HCT116 (cell line): ENCODE measurements at regions not wholly inside any gene's neighbourhood (a gene's known extent, or its start where the extent isn't known, plus 50 kb on each side); places are given as distances from the start of the nearest gene placed in this dataset.

Experiments
- ATAC-seq: fragments of 200-7000 bp; cut with Tn5 transposase; 2 replicates; pipeline ENCODE4 v1.9.1; 2020; ENCODE audit warnings: mild to moderate bottlenecking, moderate library complexity
- BruUV-seq: library from RNA; stranded (reverse); fragments of 400-500 nt; replicated peaks from 2 replicates; lab custom pipeline; 2021; lab: Mats Ljungman, UMichigan
- CTCF ChIA-PET: fragments of 300-600 bp; sonication (Branson Sonifier 250); formaldehyde crosslinking; loops from one replicate; lab custom pipeline; 2021; ENCODE audit warnings: antibody characterized with exemption; lab: Charles Lee
- POLR2A ChIA-PET: fragments of 300-600, 350-600 bp; sonication (Branson Sonifier 250); formaldehyde crosslinking; loops from one replicate; lab custom pipeline; 2021; ENCODE audit warnings: antibody characterized with exemption; lab: Charles Lee
- RAD21 ChIA-PET, 2 experiments: fragments of 300-600 bp; sonication (Branson Sonifier 250); formaldehyde crosslinking; loops; one replicate each; lab custom pipeline; 2023; ENCODE audit warnings: low total read pairs in 2 of 2; ENCODE audit not compliant: uncharacterized antibody in 2 of 2, unreplicated experiment in 2 of 2, low non-redundant PET in 1 of 2; lab: Charles Lee
- DNase-seq: peaks from one replicate; pipeline ENCODE4 v3.0.0-alpha.2; 2010; ENCODE audit warnings: low read depth, low spot score
- H2AFZ ChIP-seq: fragments of 200-600 bp; shearing (Covaris generic), sonication (generic); 2 replicates; pipeline ENCODE4 v1.6.1; 2017; ENCODE audit warnings: low read depth, mixed run types, mixed read lengths, antibody characterized with exemption, low read length; ENCODE audit not compliant: poor library complexity, severe bottlenecking
- H3K27ac ChIP-seq: 2 replicates; pipeline ENCODE4 v1.5.1; 2012; ENCODE audit warnings: low read depth, low read length
- H3K27me3 ChIP-seq: fragments of 200-600 bp; sonication (generic); 2 replicates; pipeline ENCODE4 v1.6.1; 2016; ENCODE audit warnings: mixed run types, low read length, mixed read lengths; ENCODE audit not compliant: insufficient read depth
- H3K36me3 ChIP-seq, 2 experiments: fragments of 200-500 bp in 1 of 2; fragments of 200-600 bp in 1 of 2; sonication (Bioruptor generic) in 1 of 2; sonication (generic) in 1 of 2; 2 replicates each; pipeline versions ENCODE4 v1.5.1 to v1.6.1; 2014 to 2016; ENCODE audit warnings: low read length in 2 of 2, inconsistent platforms in 1 of 2, mixed read lengths in 1 of 2, mixed run types in 1 of 2; ENCODE audit not compliant: insufficient read depth in 2 of 2, control insufficient read depth in 1 of 2
- H3K4me1 ChIP-seq, 2 experiments: fragments of 200-600 bp in 1 of 2; sonication (generic) in 1 of 2; 2 replicates each; pipeline versions ENCODE4 v1.5.1 to v1.6.1; 2012 to 2017; ENCODE audit warnings: low read length in 2 of 2, inconsistent platforms in 1 of 2, mild to moderate bottlenecking in 1 of 2, mixed read lengths in 1 of 2, mixed run types in 1 of 2, moderate library complexity in 1 of 2; ENCODE audit not compliant: insufficient read depth in 2 of 2, control insufficient read depth in 1 of 2
- H3K4me2 ChIP-seq: fragments of 200-600 bp; sonication (generic); 2 replicates; pipeline ENCODE4 v1.6.1; 2017; ENCODE audit warnings: mixed run types, low read length, mixed read lengths
- H3K4me3 ChIP-seq, 2 experiments: fragments of 200-600 bp in 1 of 2; sonication (generic) in 1 of 2; replicated peaks in 1 of 2; 2 replicates each; pipeline ENCODE4 v1.5.1; 2011 to 2016; ENCODE audit warnings: low read length in 2 of 2, control low read depth in 1 of 2, low read depth in 1 of 2, mild to moderate bottlenecking in 1 of 2, mixed read lengths in 1 of 2, mixed run types in 1 of 2
- H3K79me2 ChIP-seq: fragments of 200-600 bp; sonication (generic); 2 replicates; pipeline ENCODE4 v1.6.1; 2017; ENCODE audit warnings: mild to moderate bottlenecking, mixed run types, low read length, moderate library complexity, mixed read lengths; ENCODE audit not compliant: insufficient read depth
- H3K9ac ChIP-seq: fragments of 200-600 bp; sonication (generic); 2 replicates; pipeline ENCODE4 v1.6.1; 2016; ENCODE audit warnings: low read length, mixed read lengths
- H3K9me2 ChIP-seq: fragments of 200-600 bp; sonication (generic), shearing (Covaris generic); 2 replicates; pipeline ENCODE4 v1.6.1; 2017; ENCODE audit warnings: mixed run types, mild to moderate bottlenecking, moderate library complexity; ENCODE audit not compliant: insufficient read depth
- H3K9me3 ChIP-seq, 2 experiments: fragments of 200-500 bp in 1 of 2; fragments of 200-600 bp in 1 of 2; sonication (Bioruptor generic) in 1 of 2; sonication (generic) in 1 of 2; 2 replicates each; pipeline ENCODE4 v1.6.1; 2014 to 2017; ENCODE audit warnings: low read length in 2 of 2, mixed read lengths in 2 of 2, inconsistent platforms in 1 of 2, low read depth in 1 of 2, mild to moderate bottlenecking in 1 of 2, mixed run types in 1 of 2, moderate library complexity in 1 of 2; ENCODE audit not compliant: control insufficient read depth in 1 of 2, insufficient read depth in 1 of 2
- H4K20me1 ChIP-seq: fragments of 200-600 bp; sonication (generic), shearing (Covaris generic); 2 replicates; pipeline ENCODE4 v1.6.1; 2017; ENCODE audit warnings: mixed run types, mild to moderate bottlenecking, moderate library complexity; ENCODE audit not compliant: insufficient read depth
- ELF1 ChIP-seq: IDR thresholded peaks from 2 replicates; pipeline ENCODE4 v1.6.1; 2012; ENCODE audit warnings: low read depth, borderline replicate concordance
- EZH2phosphoT487 ChIP-seq: fragments of 200-600 bp; IDR thresholded peaks from 2 replicates; pipeline ENCODE4 v1.6.1; 2018; ENCODE audit warnings: antibody characterized with exemption, borderline replicate concordance
- POLR2AphosphoS5 ChIP-seq: IDR thresholded peaks from 2 replicates; pipeline ENCODE4 v1.6.1; 2011; ENCODE audit warnings: mild to moderate bottlenecking, low read depth, low read length, moderate library complexity
- SIN3A ChIP-seq: IDR thresholded peaks from 2 replicates; pipeline ENCODE4 v1.6.1; 2012; ENCODE audit warnings: low read depth
- SP1 ChIP-seq: IDR thresholded peaks from 2 replicates; pipeline ENCODE4 v1.6.1; 2012; ENCODE audit warnings: low read depth
- SRF ChIP-seq: IDR thresholded peaks from 2 replicates; pipeline ENCODE4 v1.6.1; 2012; ENCODE audit warnings: low read depth
- TCF7L2 ChIP-seq: IDR thresholded peaks from 2 replicates; pipeline ENCODE4 v1.7.0; 2011; ENCODE audit warnings: borderline replicate concordance, inconsistent platforms; ENCODE audit not compliant: insufficient read depth, insufficient read length; ENCODE audit errors: extremely low read depth
- YY1 ChIP-seq: IDR thresholded peaks from 2 replicates; pipeline ENCODE4 v1.6.1; 2011; ENCODE audit warnings: low read length, low read depth, moderate library complexity, mild to moderate bottlenecking; ENCODE audit not compliant: insufficient replicate concordance; ENCODE audit errors: extremely low read depth
- ZNF274 ChIP-seq: fragments of 200-500 bp; sonication (Bioruptor generic); IDR thresholded peaks from 2 replicates; pipeline ENCODE4 v1.6.1; 2014; ENCODE audit warnings: mild to moderate bottlenecking, low read depth, low read length, inconsistent platforms
- intact Hi-C: fragments of 100-400 bp; cut with micrococcal nuclease; formaldehyde crosslinking; loops from 2 replicates; pipeline ENCODE4 v1.10.0; 2022
- TF ChIP-seq, protein P1 (sequence below): IDR thresholded peaks from 2 replicates; pipeline ENCODE4 v1.6.1; 2012; ENCODE audit warnings: low read depth
- TF ChIP-seq, protein P2 (sequence below), 3 experiments: fragments of 200-600 bp in 1 of 3; sonication (generic) in 1 of 3; IDR thresholded peaks in 2 of 3; conservative IDR thresholded peaks in 1 of 3; 2 replicates each; pipeline ENCODE4 v1.5.1; 2012 to 2017; ENCODE audit warnings: low read depth in 2 of 3, low read length in 2 of 3, antibody characterized with exemption in 1 of 3, borderline replicate concordance in 1 of 3, control low read depth in 1 of 3, mild to moderate bottlenecking in 1 of 3, mixed read lengths in 1 of 3, mixed run types in 1 of 3, moderate library complexity in 1 of 3; ENCODE audit not compliant: insufficient read depth in 1 of 3
- TF ChIP-seq, protein P3 (sequence below): IDR thresholded peaks from 2 replicates; pipeline ENCODE4 v1.6.1; 2011; ENCODE audit warnings: mild to moderate bottlenecking, low read length, moderate library complexity; ENCODE audit not compliant: insufficient replicate concordance; ENCODE audit errors: extremely low read depth

GRCh38 chr18:72638376-72638775 lies 94.2 kb upstream of the CBLN2 start:
- ChIA-PET RAD21 (no interaction called here), POLR2A (no interaction called here)
- Histone ChIP-seq H4K20me1 (no peaks in the 10 kb centered on the region), H3K9ac (no peak overlapping the region), H3K9me3 (peaks cover 5 to 18% of the 10 kb centered on the region in 2 experiments; a peak in 2 of 4 replicates), H3K36me3 (no peaks in the 10 kb centered on the region)
- BruUV-seq, result no TSS peak
- no peak for TF ChIP-seq TCF7L2
- TF ChIP-seq ZNF274, result no peak
- TF ChIP-seq, all 23 proteins: peak for 0
- no peak for DNase-seq
- intact Hi-C loops, result no loop called here
- Histone ChIP-seq H3K4me2 (no peak overlapping the region), H3K4me3 (no peak overlapping the region), H3K9me2 (no peaks in the 10 kb centered on the region), H3K4me1 (no peaks in the 10 kb centered on the region), H3K27ac (no peak overlapping the region), H3K27me3 (no peaks in the 10 kb centered on the region), H2AFZ (no peak overlapping the region), H3K79me2 (no peaks in the 10 kb centered on the region)
- no peak for ATAC-seq
- CTCF ChIA-PET, result no interaction called here

DNA sequence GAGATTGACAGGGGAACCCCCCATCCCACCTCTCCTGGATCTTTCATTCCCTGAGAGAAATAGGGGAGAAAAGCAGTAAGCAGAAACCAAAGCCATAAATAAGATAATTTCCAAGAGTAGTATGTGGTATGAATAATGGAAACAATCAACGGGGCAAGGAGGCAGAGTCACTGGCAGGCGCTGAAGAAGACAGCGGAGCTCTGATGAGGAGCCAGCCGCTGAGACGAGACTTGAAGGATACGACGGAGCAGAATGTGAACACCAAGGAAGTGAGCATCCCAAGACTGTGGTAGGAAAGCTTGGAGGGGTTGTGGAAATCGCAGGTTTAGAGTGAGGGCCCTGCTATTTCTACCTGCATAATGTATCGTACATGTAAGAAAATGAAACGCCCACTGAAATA lies 93.6 kb upstream of the CBLN2 start:
- DNase-seq, result no peak
- H3K9me2 ChIP-seq, result no peaks in the 10 kb centered on the region
- RAD21 ChIA-PET, result no interaction called here
- H3K4me2 ChIP-seq, result no peak overlapping the region
- H3K36me3 ChIP-seq, result no peaks in the 10 kb centered on the region
- H3K79me2 ChIP-seq, result no peaks in the 10 kb centered on the region
- BruUV-seq, result no TSS peak
- H3K27me3 ChIP-seq, result no peaks in the 10 kb centered on the region
- CTCF ChIA-PET, result no interaction called here
- POLR2A ChIA-PET, result no interaction called here
- intact Hi-C loops, result no loop called here
- no peak overlapping the region for H3K27ac ChIP-seq
- H3K9ac ChIP-seq, result no peak overlapping the region
- H3K9me3 ChIP-seq, result peaks cover 5 to 18% of the 10 kb centered on the region in 2 experiments; a peak in 2 of 4 replicates
- H4K20me1 ChIP-seq, result no peaks in the 10 kb centered on the region
- no peak overlapping the region for H3K4me3 ChIP-seq
- ATAC-seq, result no peak
- no peak overlapping the region for H2AFZ ChIP-seq
- H3K4me1 ChIP-seq, result no peaks in the 10 kb centered on the region
- TF ChIP-seq, protein P1, sequence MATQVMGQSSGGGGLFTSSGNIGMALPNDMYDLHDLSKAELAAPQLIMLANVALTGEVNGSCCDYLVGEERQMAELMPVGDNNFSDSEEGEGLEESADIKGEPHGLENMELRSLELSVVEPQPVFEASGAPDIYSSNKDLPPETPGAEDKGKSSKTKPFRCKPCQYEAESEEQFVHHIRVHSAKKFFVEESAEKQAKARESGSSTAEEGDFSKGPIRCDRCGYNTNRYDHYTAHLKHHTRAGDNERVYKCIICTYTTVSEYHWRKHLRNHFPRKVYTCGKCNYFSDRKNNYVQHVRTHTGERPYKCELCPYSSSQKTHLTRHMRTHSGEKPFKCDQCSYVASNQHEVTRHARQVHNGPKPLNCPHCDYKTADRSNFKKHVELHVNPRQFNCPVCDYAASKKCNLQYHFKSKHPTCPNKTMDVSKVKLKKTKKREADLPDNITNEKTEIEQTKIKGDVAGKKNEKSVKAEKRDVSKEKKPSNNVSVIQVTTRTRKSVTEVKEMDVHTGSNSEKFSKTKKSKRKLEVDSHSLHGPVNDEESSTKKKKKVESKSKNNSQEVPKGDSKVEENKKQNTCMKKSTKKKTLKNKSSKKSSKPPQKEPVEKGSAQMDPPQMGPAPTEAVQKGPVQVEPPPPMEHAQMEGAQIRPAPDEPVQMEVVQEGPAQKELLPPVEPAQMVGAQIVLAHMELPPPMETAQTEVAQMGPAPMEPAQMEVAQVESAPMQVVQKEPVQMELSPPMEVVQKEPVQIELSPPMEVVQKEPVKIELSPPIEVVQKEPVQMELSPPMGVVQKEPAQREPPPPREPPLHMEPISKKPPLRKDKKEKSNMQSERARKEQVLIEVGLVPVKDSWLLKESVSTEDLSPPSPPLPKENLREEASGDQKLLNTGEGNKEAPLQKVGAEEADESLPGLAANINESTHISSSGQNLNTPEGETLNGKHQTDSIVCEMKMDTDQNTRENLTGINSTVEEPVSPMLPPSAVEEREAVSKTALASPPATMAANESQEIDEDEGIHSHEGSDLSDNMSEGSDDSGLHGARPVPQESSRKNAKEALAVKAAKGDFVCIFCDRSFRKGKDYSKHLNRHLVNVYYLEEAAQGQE, result no peak
- TF ChIP-seq SIN3A (no peak), POLR2AphosphoS5 (no peak), YY1 (no peak), EZH2phosphoT487 (no peak), SRF (no peak), SP1 (no peak), ELF1 (no peak)
- TF ChIP-seq, protein P2, sequence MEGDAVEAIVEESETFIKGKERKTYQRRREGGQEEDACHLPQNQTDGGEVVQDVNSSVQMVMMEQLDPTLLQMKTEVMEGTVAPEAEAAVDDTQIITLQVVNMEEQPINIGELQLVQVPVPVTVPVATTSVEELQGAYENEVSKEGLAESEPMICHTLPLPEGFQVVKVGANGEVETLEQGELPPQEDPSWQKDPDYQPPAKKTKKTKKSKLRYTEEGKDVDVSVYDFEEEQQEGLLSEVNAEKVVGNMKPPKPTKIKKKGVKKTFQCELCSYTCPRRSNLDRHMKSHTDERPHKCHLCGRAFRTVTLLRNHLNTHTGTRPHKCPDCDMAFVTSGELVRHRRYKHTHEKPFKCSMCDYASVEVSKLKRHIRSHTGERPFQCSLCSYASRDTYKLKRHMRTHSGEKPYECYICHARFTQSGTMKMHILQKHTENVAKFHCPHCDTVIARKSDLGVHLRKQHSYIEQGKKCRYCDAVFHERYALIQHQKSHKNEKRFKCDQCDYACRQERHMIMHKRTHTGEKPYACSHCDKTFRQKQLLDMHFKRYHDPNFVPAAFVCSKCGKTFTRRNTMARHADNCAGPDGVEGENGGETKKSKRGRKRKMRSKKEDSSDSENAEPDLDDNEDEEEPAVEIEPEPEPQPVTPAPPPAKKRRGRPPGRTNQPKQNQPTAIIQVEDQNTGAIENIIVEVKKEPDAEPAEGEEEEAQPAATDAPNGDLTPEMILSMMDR (IDR thresholded peaks at IDR 0.05 in 2 of 3, conservative IDR thresholded peaks at IDR 0.05 in 1 of 3; ENCODE audit: borderline replicate concordance in 1 of 3, insufficient read depth in 1 of 3, low read depth in 2 of 3, low read length in 2 of 3), result no peak
- TF ChIP-seq, protein P3, sequence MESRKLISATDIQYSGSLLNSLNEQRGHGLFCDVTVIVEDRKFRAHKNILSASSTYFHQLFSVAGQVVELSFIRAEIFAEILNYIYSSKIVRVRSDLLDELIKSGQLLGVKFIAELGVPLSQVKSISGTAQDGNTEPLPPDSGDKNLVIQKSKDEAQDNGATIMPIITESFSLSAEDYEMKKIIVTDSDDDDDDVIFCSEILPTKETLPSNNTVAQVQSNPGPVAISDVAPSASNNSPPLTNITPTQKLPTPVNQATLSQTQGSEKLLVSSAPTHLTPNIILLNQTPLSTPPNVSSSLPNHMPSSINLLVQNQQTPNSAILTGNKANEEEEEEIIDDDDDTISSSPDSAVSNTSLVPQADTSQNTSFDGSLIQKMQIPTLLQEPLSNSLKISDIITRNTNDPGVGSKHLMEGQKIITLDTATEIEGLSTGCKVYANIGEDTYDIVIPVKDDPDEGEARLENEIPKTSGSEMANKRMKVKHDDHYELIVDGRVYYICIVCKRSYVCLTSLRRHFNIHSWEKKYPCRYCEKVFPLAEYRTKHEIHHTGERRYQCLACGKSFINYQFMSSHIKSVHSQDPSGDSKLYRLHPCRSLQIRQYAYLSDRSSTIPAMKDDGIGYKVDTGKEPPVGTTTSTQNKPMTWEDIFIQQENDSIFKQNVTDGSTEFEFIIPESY, result no peak
